Retina (tissue), 1 donor: ENCODE measurements at regions not wholly inside any gene's neighbourhood (a gene's known extent, or its start where the extent isn't known, plus 50 kb on each side); places are given as distances from the start of the nearest gene placed in this dataset.

ENCODE experiments used
- DNase-seq: peaks from one replicate; pipeline ENCODE4 v3.0.0-alpha.2; 2016

DNA sequence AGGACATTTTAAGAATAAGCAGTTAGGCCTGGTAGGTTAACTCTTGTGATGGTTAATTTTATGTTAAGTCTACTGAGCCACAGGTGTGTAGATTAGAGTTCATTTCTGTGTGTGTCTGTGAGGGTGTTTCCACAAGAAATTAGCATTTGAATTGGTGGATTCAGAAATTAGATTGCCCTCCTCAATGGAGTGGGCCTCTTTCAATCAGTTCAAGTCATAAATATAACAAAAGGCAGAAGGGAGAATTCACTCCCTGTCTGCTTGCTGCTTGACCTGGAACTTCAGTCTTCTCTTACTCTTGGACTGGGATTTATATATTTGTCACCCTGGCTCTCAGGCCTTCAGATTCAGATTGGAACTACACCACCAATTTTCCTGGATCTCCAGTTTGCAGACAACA lies 55.3 kb upstream of the POM121L12 start:
- DNase-seq = no peak

DNA sequence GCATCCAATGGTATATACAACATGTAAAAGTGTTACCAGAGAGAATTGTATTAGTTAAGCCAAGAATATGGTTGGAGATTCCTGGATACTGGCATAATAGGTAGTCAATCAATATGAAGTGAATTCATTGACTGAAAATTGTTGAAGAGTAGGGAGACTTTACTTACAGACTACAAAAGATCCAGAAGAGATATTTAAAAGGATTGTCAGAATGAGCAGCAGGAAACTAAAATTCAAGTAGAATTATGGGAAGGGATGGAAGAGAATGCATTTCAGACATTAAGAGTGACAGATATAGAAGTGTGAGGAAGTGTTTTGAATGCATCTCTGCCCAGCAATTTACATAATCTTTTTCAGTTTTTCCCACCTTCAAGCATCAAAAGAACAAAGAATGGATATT lies 62.3 kb upstream of the POM121L12 start:
- no peak for DNase-seq

DNA sequence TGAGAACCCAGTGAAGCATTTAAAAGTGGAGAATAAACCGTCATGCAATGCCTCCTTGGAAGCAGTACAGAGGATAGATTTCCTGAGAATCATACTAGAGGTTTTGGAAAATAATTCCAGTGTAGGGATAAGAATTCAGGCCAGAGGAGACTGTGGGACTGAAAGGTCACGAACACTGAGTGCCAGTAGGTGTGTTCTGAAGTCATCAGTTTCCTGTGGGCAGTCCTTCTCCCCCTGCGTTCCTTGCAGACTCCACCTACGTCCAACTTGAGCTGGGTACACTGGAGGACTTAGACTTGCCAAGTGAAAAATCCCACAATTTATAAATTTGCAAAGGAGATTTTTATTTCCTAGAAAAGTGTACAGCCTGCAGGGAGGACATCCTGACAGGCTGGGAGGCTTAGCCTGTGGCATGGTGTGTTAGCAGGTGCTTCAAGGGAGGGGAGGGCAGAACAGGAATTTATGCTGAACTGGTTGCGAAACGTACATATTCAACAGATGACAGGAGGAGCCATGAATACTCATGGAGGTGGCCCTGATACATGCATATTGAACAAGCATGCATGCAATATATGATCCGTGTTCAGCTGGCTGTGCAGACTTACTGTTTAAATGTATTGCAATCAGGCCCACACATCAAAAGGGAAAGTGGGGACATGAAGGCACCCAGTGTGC lies 72.9 kb upstream of the POM121L12 start:
- no peak for DNase-seq

DNA sequence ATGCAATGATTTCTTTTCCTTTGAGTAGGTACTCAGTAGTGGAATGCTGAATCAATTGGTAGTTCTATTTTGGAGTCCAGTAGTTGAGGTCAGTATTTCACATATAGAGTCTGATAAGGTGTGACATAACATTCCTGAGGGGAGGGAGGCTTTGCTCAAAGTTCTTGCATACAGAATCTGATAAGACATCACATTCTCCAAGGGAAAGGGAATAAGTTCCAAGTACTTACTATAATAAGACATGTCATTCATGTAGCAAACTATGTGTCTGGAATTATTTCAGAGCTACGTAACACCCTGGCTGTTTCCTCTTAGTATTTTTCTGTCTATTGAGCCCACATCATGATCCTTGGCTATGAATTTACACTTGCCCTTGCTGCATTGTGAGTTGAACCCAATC lies 74.3 kb upstream of the POM121L12 start:
- DNase-seq = no peak

DNA sequence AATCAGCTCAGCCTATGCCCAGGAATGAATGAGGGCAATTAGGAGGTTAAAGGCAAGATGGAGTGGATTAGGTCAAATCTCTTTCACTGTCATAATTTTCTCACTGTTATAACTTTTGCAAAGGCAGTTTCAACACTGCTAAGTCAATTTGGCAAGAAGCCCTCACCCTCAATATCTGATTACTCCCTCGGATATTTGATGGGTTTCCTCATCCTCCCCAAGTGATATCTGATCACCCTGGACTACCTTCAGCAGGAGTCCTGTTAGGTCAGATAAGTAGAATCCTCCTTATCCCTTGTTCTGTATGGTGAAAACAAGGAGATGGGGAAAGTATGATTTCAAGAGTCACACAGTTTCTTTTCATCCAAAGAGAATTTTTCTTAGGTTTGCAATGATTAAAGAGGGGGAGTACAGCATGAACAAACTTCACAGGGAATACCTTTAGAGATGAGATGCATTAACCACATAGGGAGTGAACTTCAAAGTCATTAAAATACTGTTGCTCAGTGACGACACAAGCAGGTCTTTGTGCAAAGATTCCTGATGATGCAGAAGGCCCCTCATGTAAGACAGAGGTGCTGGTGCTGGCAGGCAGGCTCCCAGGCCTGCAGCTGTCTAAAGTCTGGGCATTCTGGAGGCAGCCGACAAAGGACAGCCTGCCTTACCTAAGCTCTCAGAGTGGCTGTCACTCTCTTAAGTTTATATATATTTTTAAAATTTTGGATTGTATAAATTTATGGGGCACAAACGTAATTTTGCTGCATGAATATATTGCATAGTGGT lies 75.4 kb upstream of the POM121L12 start:
- DNase-seq = no peak

DNA sequence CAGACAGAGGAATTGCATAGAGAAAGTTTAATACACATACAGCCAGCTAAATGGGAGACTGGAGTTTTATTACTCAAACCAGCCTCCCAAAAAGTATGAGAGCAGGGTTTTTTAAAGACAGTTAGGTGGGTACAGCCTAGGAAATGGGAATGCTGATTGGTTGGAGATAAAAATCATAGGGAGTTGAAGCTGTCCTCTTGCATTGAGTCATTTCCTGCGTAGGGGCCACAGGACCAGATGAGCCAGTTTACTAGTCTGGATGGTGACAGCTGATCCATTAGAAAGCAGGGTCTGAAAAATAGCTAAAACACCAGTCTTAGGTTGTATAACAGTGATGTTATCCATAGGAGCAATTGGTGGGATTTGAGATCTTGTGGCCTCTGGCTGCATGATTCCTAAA lies 76.1 kb upstream of the POM121L12 start:
- no peak for DNase-seq

DNA sequence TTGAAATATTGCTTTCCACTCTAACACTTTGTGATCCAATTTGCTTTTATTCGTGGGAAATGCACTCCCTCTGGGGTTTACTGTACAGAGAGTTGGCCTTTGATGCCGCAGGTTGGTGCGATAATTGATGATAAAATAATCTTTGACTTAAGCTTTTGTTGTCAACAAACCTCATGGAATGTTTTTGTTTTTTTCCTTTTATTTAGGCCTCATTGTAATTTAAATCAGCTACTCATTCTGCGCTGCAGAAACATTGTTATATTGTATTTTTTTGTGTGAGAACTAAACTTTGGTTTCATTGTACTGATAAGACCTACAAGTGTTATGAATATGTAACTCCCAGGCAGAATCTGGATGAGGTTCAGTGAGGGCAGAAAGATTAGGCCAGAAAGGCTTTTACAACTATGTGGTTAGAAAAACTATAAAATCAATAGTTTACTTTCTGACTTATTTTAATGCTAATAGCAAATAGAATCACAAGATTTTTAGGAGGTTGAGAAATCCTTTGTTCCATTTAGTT lies 76.8 kb upstream of the POM121L12 start:
- no peak for DNase-seq

DNA sequence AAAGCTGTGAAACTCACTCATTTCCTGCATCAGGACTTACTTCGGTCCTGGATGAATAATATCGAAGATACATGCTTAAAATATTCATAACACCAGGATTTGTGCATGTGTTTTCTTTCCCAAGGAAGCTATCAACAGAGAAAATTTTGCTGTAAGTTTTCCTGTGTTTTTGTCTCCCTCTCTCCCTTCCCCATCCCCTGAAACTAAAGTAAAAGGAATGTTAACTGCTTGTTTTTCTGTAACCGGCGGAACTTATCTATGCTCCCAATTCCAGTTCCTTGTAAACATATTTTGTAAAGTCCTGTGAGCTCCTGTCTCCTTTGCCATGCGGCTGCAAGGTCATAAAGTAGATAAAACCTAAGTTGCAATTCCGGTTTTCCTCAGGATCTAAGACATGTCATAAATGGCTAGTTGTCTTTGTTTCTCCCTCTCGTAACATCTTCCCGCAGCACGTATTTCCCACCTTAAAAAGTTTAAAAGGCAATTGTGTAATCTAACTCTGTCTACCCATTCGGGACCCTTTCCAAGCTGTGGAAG lies 79.0 kb upstream of the POM121L12 start:
- DNase-seq = no peak

DNA sequence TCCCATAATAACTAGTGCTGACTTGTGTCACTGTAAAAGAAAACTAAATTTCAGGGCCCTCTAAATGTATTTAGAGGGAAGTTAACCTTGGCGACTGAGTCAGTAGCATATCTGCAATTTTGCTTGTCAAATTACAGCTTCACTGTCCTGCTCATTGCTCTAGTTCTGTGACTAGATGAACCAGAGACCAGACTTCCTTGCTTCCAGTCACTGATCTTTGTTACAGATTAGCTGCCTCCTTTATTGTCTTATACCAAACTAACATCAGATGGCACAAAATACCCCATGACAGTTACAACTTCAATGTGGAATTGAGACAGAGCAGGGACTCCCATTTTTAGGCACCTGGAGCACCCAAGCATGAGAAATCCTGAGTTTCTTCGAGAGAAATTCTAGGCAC lies 79.9 kb upstream of the POM121L12 start:
- no peak for DNase-seq

DNA sequence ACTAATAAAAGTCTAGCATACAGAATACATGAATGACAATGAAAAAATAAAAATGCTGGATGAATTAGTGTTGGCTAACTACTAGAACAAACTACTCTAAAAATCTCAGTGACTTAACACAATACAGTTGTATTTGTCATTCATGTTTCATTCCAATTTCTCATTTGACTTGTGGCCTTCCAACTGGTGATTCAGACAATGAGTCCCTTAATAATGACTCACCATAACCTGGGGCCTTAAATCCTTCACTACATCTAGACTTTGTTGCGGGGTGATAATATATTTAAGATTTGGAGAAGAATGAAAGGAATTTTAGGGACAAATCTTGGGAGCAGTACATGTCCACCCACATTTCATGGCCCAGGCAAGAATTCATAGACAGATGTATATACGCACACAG lies 90.5 kb upstream of the POM121L12 start:
- no peak for DNase-seq

DNA sequence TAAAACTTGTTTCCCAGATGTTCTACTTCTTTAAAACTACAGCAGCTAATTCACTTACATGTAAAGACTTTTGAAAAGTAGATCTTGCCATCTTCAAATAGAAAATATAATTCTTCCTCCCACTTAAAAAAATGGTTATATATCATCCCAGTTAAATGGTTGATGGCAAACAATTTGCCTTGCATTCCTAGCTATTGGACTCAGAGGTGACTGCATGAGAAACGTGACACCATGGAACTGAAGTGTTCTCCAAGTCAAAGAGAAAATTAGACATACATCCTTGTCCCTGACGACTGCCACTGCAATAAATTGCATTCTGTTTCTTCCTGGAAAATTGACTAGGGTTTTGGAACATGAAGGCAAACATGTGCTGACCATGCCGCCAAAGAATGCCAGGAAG lies 95.0 kb upstream of the POM121L12 start:
- no peak for DNase-seq

DNA sequence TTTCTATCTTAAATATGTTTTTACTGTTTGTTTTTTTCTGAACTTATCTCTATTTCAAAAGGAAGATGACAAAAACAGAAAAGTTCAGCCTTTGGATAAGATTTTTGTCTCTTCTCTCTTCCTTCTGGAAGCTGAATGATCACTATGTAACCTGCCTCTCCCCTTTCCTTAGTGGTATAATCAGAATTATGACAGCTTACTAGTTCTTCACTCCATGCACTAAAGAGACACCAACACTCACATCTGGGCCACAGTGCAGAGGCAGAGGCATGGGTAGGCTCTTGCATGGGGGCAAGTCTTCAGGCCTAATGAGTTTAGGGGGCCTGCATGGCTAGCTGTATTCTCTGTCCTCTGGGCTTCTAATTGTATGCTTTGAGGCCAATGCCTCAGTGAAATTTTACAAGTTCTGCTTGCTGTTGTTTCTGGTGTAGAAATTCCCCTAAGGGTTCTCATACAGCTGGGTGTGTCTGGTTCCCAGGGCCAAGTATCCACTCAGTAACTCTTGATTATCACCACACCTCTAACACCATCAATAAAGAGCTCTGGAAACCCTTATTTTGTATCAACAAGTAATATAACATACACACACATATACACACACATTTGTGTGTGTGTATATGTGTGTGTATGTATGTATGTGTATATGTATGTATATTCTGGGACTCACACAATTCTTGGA lies 96.8 kb upstream of the POM121L12 start:
- DNase-seq = no peak

DNA sequence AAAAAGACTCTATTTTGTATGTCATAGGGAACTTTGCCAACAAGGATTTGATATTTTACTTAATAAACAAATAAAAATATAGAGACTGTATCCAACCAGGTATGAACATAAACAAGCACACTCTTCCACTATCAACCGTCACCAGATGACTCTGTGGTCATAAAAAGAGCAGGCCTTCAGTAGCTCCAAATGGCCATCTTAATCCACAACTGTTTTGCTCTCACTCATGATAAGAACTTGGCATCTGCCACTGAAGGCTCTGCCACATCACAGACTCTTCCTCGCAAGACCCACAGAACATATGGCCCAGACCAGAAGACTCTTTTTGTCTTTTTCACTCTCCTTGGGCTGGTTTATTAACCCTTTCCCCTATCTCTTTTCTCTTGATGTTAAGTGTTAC lies 98.7 kb upstream of the POM121L12 start:
- DNase-seq = no peak

DNA sequence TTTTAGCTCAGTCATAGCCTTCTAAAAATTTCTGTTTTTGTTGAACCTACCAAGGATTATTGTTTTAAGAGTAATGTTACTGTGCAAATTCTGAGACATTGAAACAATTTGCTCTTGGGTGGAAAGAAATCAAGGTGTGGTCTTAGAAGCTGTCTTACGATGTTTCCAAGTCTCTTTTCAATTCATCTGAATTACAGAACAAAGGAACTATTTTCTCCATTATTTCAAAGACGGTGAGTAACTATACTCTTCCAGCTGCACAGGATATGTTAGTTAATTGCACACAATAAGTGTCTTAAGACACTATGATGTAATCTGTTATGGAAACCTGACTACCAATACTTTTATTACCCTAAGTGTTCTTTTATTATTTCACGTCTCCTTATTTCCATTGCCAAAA lies 106.8 kb upstream of the POM121L12 start:
- no peak for DNase-seq

DNA sequence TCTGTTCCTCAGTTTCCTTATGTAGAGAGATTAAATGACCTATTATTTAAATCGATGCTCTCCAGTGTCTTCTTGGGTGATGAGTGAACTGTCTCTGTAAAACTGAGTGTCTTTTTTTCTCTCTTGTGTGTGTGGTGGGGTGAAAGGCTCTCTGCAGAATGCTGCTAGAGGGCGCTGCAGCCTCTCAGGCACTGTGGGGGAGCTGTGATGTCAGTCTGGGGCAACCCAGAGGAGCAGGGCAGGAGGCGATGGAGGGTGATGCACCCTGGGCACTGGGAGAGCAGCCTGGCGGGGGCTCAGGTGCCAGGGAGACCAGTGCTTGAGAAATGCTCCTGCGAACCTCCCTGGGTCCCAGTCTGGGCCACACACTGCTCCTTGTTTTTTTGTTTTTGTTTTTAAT lies 110.1 kb upstream of the POM121L12 start:
- no peak for DNase-seq

DNA sequence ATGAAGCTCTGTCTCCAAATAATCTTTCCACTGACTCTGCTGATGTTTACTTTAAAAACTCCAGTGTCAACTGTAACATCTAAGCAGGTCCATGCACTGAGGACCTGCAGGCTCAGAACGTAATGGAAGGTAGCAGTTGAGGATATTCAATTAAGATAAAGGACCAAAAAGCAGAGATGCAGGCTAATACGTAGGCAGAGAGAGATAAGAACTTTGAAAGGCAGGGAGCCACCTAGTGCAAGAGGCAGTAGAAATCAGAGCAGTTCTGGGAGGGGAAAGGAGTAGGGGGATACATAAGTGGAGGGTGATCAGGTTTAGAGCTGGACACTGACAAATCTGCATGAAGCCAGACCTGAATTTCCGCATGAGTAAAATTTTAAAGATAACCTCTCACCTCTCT lies 114.5 kb upstream of the POM121L12 start:
- DNase-seq = no peak

DNA sequence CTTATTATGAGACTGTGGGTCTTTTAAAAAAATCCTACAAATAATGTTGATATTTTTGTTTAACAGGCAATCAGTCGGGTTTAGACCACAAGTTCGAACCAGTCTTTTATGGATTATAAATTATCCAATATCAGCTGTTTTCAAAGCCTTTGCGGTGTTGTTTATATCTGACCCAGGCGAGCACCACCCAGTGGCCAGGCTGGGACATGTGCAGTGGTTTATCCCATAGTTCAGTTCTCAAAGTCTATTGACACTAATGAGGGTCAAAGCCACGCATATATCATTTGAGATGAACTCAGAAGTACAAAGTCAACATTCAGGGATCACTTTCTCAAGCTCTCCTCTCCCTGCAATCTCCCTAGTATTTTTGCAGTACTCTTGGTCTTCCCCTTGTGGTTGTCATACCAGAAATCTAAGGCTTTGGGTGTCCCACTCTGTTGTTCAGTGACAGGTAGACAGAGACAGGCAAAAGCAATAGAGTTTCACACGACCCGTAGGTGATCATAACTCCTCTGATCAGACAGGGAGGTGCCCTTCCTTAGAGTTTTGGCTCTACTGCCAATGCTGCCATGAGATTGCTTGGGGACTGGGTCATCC lies 117.4 kb upstream of the POM121L12 start:
- DNase-seq = no peak

DNA sequence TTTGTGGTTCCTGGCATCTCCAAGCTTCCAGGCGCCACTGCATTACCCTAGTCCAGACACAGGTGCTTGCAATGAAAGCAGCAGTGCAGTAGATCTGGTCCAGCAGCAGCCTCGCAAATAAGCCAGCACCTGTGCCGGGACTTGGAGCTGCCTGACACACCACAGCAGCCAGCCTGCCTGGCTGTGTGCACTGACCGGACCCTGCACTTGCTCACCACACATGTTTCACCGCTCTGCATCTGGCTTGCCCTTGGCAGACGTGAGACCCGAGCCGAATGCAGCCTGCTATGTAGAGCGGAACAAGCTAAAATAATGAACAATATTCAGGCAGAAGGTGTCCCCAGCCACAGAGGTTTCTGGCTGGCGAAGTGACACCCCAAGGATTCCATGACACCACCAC lies 123.6 kb upstream of the POM121L12 start:
- no peak for DNase-seq

DNA sequence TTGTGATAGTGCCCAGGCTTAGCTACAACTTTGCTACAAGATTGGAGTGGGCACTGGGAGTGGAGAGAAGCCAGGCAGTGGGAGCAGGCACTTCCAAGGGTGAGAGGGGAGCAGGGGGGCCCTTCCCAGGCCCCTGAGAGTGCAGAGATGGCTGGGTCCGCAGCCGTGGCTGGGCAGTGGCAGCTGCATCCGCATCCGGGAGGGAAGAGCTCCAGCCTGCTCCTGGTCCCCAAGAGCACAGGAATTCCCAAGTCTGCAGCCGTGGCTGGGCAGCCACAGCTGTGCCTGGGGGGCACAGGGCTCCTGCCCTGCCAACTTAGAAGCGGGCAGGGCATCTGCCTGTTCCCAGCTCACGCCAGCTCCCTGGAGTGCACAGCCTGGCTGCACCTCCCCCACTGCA lies 124.1 kb upstream of the POM121L12 start:
- DNase-seq = no peak

DNA sequence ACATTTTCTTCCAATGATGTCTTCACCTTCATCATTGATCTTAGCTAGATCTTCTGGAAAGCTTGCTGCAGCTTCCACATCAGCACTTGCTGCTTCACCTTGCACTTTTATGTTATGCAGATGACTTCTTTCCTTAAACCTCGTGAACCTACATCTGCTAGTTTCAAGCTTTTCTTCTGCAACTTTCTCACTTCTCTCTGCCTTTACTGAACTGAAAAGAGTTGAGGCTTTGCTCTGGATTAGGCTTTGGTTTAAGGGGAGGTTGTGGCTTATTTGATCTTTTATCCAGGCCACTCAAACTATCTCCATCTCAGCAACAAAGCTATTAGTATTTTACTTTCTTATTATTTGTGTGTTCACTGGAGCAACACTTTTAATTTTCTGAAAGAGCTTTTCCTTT lies 125.5 kb upstream of the POM121L12 start:
- DNase-seq = no peak

DNA sequence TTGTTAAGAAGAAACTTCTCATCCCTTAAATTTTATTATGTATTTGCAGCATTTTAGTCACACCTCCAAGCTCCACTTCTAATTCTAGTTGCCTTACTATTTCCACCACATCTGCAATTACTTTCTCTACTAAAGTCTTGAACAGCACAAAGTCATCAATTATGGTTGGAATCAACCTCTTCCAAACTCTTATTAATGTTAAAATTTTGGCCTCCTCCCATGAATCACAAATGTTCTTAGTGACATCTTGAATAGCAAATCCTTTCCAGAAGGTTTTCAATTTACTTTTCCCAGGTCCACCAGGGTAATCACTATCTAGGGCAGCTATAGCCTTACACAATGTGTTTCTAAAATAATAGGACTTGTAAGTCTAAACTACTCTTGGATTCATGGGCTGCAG lies 126.3 kb upstream of the POM121L12 start:
- no peak for DNase-seq

DNA sequence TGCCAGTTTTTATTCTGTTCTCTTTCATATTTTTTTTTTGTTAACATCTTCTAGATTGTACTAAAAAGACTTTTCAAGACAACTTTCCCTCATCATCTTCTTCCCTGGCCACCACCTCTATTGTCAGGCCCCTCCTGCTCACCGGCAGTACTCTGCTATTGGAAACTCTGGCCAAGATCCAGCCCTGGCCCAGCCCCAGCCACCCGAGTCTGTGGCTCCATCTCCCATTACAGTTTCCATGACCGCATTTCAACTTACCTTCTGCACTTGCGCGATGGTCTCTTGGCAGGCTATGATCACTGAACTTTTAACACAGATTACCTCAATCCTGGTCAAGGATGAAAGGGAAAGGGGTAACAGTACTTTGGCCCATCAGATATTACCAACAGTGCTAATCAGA lies 137.7 kb upstream of the POM121L12 start:
- no peak for DNase-seq

DNA sequence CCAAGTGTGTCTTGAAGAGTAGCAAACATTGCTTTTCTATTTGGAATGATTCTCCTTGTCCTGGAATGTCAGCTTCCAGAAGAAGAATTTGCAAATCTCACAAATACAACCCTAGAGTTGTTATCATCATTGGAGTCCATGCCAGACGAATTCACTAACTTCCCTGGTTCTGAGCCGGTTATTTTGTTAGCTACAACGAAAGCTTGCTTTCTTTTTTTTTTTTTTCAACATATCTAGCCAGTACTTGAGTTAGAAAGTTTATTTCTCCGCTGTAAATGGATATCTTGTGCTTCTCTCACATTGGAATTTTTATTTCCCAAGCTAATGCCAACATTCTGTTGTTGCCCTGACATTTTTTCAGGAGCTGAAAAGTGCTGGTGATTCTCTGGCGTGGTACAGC lies 138.1 kb upstream of the POM121L12 start:
- no peak for DNase-seq
